WTC11 (cell line): ENCODE measurements at regions not wholly inside any gene's neighbourhood (a gene's known extent, or its start where the extent isn't known, plus 50 kb on each side); places are given as distances from the start of the nearest gene placed in this dataset.

ENCODE experiments used
- ATAC-seq: fragments of 200-7000 bp; cut with Tn5 transposase; 2 replicates; pipeline ENCODE4 v1.10.0; 2021; ENCODE audit warnings: mild to moderate bottlenecking, moderate library complexity
- CTCF ChIA-PET: fragments of 300-600 bp; sonication (Branson Sonifier 250); formaldehyde crosslinking; loops from one replicate; lab custom pipeline; 2021; ENCODE audit warnings: antibody characterized with exemption; lab: Charles Lee
- POLR2A ChIA-PET: fragments of 350-600 bp; sonication (Branson Sonifier 250); formaldehyde crosslinking; loops from one replicate; lab custom pipeline; 2021; ENCODE audit warnings: antibody characterized with exemption; lab: Charles Lee
- DNase-seq: peaks from one replicate; pipeline ENCODE4 v3.0.0; 2021; ENCODE audit warnings: low spot score
- H3K27ac Mint-ChIP-seq: 2 replicates; pipeline ENCODE4 v1.8.0; 2021; ENCODE audit warnings: mixed read lengths
- H3K27me3 Mint-ChIP-seq: 2 replicates; pipeline ENCODE4 v1.8.0; 2021; ENCODE audit warnings: low read depth, mild to moderate bottlenecking, moderate library complexity, mixed read lengths
- H3K36me3 Mint-ChIP-seq: 2 replicates; pipeline ENCODE4 v1.8.0; 2021; ENCODE audit warnings: mixed read lengths
- H3K4me1 Mint-ChIP-seq: 2 replicates; pipeline ENCODE4 v1.8.0; 2022; ENCODE audit warnings: mixed read lengths
- H3K4me3 Mint-ChIP-seq: 2 replicates; pipeline ENCODE4 v1.8.0; 2021; ENCODE audit warnings: mild to moderate bottlenecking, moderate library complexity, mixed read lengths
- H3K9me3 Mint-ChIP-seq: 2 replicates; pipeline ENCODE4 v1.8.0; 2021; ENCODE audit warnings: mixed read lengths
- CREM ChIP-seq: sonication (generic); formaldehyde crosslinking; IDR thresholded peaks from 2 replicates; pipeline ENCODE4 v1.8.1; 2022; ENCODE audit warnings: mild to moderate bottlenecking, missing genetic modification reagents, moderate library complexity
- GRHL2 ChIP-seq: fragments of 250-450 bp; sonication (Bioruptor Pico); IDR thresholded peaks from 2 replicates; pipeline ENCODE4 v1.8.0; 2022; ENCODE audit warnings: mild to moderate bottlenecking, moderate library complexity; ENCODE audit not compliant: insufficient replicate concordance, severe bottlenecking
- HMGA2 ChIP-seq: fragments of 250-450 bp; sonication (Bioruptor Pico); IDR thresholded peaks from 2 replicates; pipeline ENCODE4 v1.4.0; 2021; ENCODE audit warnings: mild to moderate bottlenecking, moderate library complexity
- KAT7 ChIP-seq: sonication (generic); formaldehyde crosslinking; IDR thresholded peaks from 2 replicates; pipeline ENCODE4 v1.8.1; 2023; ENCODE audit warnings: missing genetic modification reagents, mild to moderate bottlenecking, borderline replicate concordance
- MXD4 ChIP-seq: fragments of 250-450 bp; sonication (Bioruptor Pico); IDR thresholded peaks from 2 replicates; pipeline ENCODE4 v1.8.0; 2021; ENCODE audit warnings: mild to moderate bottlenecking, moderate library complexity, borderline replicate concordance
- MYBL2 ChIP-seq: sonication (generic); formaldehyde crosslinking; IDR thresholded peaks from 2 replicates; pipeline ENCODE4 v1.8.1; 2023; ENCODE audit warnings: mild to moderate bottlenecking, moderate library complexity, missing genetic modification reagents
- PRRX2 ChIP-seq: fragments of 250-450 bp; sonication (Bioruptor Pico); IDR thresholded peaks from 2 replicates; pipeline ENCODE4 v1.8.0; 2021; ENCODE audit warnings: mild to moderate bottlenecking
- SOX15 ChIP-seq: fragments of 250-450 bp; sonication (Bioruptor Pico); IDR thresholded peaks from 2 replicates; pipeline ENCODE4 v1.9.0; 2021; ENCODE audit warnings: mild to moderate bottlenecking
- TEAD1 ChIP-seq: sonication (generic); formaldehyde crosslinking; IDR thresholded peaks from 2 replicates; pipeline ENCODE4 v1.8.0; 2022; ENCODE audit warnings: mild to moderate bottlenecking, missing genetic modification reagents
- TEAD4 ChIP-seq: sonication (generic); formaldehyde crosslinking; IDR thresholded peaks from 2 replicates; pipeline ENCODE4 v1.8.0; 2022; ENCODE audit warnings: mild to moderate bottlenecking, missing genetic modification reagents
- ZNF138 ChIP-seq: sonication (generic); formaldehyde crosslinking; conservative IDR thresholded peaks from 2 replicates; pipeline ENCODE4 v1.8.1; 2022; ENCODE audit warnings: mild to moderate bottlenecking, moderate library complexity, missing genetic modification reagents
- ZNF219 ChIP-seq: sonication (generic); formaldehyde crosslinking; IDR thresholded peaks from 2 replicates; pipeline ENCODE4 v1.8.0; 2023; ENCODE audit warnings: missing genetic modification reagents, mild to moderate bottlenecking, borderline replicate concordance
- ZNF232 ChIP-seq: sonication (generic); formaldehyde crosslinking; IDR thresholded peaks from 2 replicates; pipeline ENCODE4 v1.8.0; 2022; ENCODE audit warnings: mild to moderate bottlenecking, missing genetic modification reagents
- ZNF416 ChIP-seq: fragments of 250-450 bp; sonication (Bioruptor Pico); IDR thresholded peaks from 2 replicates; pipeline ENCODE4 v1.9.0; 2021; ENCODE audit warnings: mild to moderate bottlenecking, inconsistent platforms
- ZNF423 ChIP-seq: fragments of 250-450 bp; sonication (Bioruptor Pico); IDR thresholded peaks from 2 replicates; pipeline ENCODE4 v2.1.2; 2022; ENCODE audit warnings: mild to moderate bottlenecking, moderate library complexity
- ZNF671 ChIP-seq: fragments of 250-450 bp; sonication (Bioruptor Pico); IDR thresholded peaks from 2 replicates; pipeline ENCODE4 v1.8.0; 2021; ENCODE audit warnings: mild to moderate bottlenecking
- TF ChIP-seq, protein P1 (sequence below): fragments of 250-450 bp; sonication (Bioruptor Pico); IDR thresholded peaks from 2 replicates; pipeline ENCODE4 v2.1.2; 2022; ENCODE audit warnings: mild to moderate bottlenecking, moderate library complexity
- TF ChIP-seq, protein P2 (sequence below): fragments of 250-450 bp; sonication (Bioruptor Pico); IDR thresholded peaks from 2 replicates; pipeline ENCODE4 v1.9.0; 2021; ENCODE audit warnings: moderate library complexity, mild to moderate bottlenecking, inconsistent platforms, borderline replicate concordance
- TF ChIP-seq, protein P3 (sequence below): sonication (generic); formaldehyde crosslinking; IDR thresholded peaks from 2 replicates; pipeline ENCODE4 v1.8.1; 2022; ENCODE audit warnings: low read depth, mild to moderate bottlenecking, moderate library complexity, missing genetic modification reagents, borderline replicate concordance
- TF ChIP-seq, protein P4 (sequence below): sonication (generic); formaldehyde crosslinking; IDR thresholded peaks from 2 replicates; pipeline ENCODE4 v1.8.0; 2022; ENCODE audit warnings: mild to moderate bottlenecking, missing genetic modification reagents
- TF ChIP-seq, protein P5 (sequence below): sonication (generic); formaldehyde crosslinking; IDR thresholded peaks from 2 replicates; pipeline ENCODE4 v1.8.1; 2023; ENCODE audit warnings: mild to moderate bottlenecking, missing genetic modification reagents, borderline replicate concordance
- TF ChIP-seq, protein P6 (sequence below): sonication (generic); formaldehyde crosslinking; IDR thresholded peaks from 2 replicates; pipeline ENCODE4 v1.8.1; 2022; ENCODE audit warnings: missing genetic modification reagents, borderline replicate concordance
- TF ChIP-seq, protein P7 (sequence below): sonication (generic); formaldehyde crosslinking; conservative IDR thresholded peaks from 2 replicates; pipeline ENCODE4 v1.8.1; 2022; ENCODE audit warnings: mild to moderate bottlenecking, missing genetic modification reagents
- TF ChIP-seq, protein P8 (sequence below): sonication (generic); formaldehyde crosslinking; IDR thresholded peaks from 2 replicates; pipeline ENCODE4 v1.8.1; 2023; ENCODE audit warnings: mild to moderate bottlenecking, missing genetic modification reagents, moderate library complexity

DNA sequence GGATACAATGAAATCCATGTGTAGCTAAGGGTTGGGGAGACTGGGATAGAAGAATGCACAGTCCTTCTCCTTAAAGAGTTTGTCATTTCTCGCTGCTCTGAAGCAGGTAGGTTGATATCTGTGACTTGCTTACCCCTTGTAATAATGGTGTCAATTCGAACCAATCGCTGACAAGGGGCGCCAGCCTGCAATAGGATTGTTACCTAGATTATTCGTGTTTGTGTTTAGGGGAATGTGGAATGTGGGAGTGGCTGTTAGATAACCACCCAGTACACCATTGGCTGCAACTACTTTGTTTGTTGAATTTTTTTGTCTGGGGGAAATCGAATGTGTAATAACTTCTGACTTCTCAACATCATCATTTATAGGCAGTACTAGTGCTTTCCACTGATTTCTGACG lies 141.6 kb downstream of the LARP7 start:
- Mint-ChIP-seq H3K9me3 (peaks cover 15% of the 10 kb centered on the region), H3K4me3 (no peak overlapping the region), H3K36me3 (peaks cover 13% of the 10 kb centered on the region), H3K27me3 (no peaks in the 10 kb centered on the region), H3K27ac (peak overlapping the region; percentile 33), H3K4me1 (peaks cover 21% of the 10 kb centered on the region)
- ChIA-PET POLR2A (no interaction called here), CTCF (interaction anchor here (1.1 to 1.7 kb wide), 2 partner anchors 8 to 13 kb away, joined by 3 to 4 read pairs; no protein-coding TSS in a partner anchor)
- ATAC-seq, result peak; percentile 29; the same call in 1 of the 2 replicates
- DNase-seq, result no peak
- TF ChIP-seq, protein P1, sequence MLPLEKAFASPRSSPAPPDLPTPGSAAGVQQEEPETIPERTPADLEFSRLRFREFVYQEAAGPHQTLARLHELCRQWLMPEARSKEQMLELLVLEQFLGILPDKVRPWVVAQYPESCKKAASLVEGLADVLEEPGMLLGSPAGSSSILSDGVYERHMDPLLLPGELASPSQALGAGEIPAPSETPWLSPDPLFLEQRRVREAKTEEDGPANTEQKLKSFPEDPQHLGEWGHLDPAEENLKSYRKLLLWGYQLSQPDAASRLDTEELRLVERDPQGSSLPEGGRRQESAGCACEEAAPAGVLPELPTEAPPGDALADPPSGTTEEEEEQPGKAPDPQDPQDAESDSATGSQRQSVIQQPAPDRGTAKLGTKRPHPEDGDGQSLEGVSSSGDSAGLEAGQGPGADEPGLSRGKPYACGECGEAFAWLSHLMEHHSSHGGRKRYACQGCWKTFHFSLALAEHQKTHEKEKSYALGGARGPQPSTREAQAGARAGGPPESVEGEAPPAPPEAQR (CRISPR knock-in tag), result no peak
- no peak for TF ChIP-seq ZNF219 (CRISPR knock-in tag)
- TF ChIP-seq, protein P2, sequence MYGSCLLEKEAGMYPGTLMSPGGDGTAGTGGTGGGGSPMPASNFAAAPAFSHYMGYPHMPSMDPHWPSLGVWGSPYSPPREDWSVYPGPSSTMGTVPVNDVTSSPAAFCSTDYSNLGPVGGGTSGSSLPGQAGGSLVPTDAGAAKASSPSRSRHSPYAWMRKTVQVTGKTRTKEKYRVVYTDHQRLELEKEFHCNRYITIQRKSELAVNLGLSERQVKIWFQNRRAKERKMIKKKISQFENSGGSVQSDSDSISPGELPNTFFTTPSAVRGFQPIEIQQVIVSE (CRISPR knock-in tag), result no peak
- TF ChIP-seq ZNF671, result no peak
- TF ChIP-seq, protein P3, sequence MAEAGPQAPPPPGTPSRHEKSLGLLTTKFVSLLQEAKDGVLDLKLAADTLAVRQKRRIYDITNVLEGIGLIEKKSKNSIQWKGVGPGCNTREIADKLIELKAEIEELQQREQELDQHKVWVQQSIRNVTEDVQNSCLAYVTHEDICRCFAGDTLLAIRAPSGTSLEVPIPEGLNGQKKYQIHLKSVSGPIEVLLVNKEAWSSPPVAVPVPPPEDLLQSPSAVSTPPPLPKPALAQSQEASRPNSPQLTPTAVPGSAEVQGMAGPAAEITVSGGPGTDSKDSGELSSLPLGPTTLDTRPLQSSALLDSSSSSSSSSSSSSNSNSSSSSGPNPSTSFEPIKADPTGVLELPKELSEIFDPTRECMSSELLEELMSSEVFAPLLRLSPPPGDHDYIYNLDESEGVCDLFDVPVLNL, result no peak
- TF ChIP-seq KAT7 (CRISPR knock-in tag), result no peak
- no peak for TF ChIP-seq ZNF138
- TF ChIP-seq SOX15 (CRISPR knock-in tag), result no peak
- no peak for TF ChIP-seq CREM (CRISPR knock-in tag)
- TF ChIP-seq ZNF232, result no peak
- TF ChIP-seq, protein P4, sequence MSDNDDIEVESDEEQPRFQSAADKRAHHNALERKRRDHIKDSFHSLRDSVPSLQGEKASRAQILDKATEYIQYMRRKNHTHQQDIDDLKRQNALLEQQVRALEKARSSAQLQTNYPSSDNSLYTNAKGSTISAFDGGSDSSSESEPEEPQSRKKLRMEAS, result no peak

DNA sequence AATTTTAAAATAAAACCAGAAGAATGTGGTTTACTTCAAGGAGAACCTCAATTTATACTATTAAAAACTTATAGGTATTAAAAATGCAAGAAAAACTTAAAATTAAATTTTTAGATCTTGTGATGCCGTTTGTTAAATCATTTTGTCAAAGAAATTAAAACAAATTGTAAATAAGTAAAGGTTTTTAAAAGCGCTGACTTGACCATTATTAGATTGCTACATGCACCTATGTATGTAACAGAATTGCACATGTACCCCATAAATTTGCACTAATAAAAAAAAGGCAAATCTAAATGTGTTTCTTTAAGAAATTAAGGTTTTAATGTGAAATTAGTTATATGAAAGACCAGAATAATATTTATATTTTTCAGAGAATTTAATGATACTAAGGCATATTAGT lies 156.1 kb downstream of the LARP7 start:
- Mint-ChIP-seq H3K27ac (no peak overlapping the region), H3K9me3 (peaks cover 7% of the 10 kb centered on the region), H3K27me3 (no peaks in the 10 kb centered on the region), H3K4me1 (no peaks in the 10 kb centered on the region; the same call in 1 of the 2 replicates), H3K36me3 (peaks cover 6% of the 10 kb centered on the region)
- ChIA-PET CTCF (no interaction called here), POLR2A (no interaction called here)
- TF ChIP-seq MYBL2 (CRISPR knock-in tag), result no peak
- no peak for TF ChIP-seq CREM (CRISPR knock-in tag)
- no peak for TF ChIP-seq SOX15 (CRISPR knock-in tag)
- TF ChIP-seq ZNF138, result no peak
- TF ChIP-seq GRHL2 (CRISPR knock-in tag), result no peak
- no peak for TF ChIP-seq TEAD1 (CRISPR knock-in tag)
- TF ChIP-seq MXD4 (CRISPR knock-in tag), result no peak
- TF ChIP-seq, protein P5, sequence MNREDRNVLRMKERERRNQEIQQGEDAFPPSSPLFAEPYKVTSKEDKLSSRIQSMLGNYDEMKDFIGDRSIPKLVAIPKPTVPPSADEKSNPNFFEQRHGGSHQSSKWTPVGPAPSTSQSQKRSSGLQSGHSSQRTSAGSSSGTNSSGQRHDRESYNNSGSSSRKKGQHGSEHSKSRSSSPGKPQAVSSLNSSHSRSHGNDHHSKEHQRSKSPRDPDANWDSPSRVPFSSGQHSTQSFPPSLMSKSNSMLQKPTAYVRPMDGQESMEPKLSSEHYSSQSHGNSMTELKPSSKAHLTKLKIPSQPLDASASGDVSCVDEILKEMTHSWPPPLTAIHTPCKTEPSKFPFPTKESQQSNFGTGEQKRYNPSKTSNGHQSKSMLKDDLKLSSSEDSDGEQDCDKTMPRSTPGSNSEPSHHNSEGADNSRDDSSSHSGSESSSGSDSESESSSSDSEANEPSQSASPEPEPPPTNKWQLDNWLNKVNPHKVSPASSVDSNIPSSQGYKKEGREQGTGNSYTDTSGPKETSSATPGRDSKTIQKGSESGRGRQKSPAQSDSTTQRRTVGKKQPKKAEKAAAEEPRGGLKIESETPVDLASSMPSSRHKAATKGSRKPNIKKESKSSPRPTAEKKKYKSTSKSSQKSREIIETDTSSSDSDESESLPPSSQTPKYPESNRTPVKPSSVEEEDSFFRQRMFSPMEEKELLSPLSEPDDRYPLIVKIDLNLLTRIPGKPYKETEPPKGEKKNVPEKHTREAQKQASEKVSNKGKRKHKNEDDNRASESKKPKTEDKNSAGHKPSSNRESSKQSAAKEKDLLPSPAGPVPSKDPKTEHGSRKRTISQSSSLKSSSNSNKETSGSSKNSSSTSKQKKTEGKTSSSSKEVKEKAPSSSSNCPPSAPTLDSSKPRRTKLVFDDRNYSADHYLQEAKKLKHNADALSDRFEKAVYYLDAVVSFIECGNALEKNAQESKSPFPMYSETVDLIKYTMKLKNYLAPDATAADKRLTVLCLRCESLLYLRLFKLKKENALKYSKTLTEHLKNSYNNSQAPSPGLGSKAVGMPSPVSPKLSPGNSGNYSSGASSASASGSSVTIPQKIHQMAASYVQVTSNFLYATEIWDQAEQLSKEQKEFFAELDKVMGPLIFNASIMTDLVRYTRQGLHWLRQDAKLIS (CRISPR knock-in tag), result no peak
- TF ChIP-seq ZNF423 (CRISPR knock-in tag), result no peak
- no peak for TF ChIP-seq ZNF416
- TF ChIP-seq PRRX2, result no peak
- TF ChIP-seq, protein P6, sequence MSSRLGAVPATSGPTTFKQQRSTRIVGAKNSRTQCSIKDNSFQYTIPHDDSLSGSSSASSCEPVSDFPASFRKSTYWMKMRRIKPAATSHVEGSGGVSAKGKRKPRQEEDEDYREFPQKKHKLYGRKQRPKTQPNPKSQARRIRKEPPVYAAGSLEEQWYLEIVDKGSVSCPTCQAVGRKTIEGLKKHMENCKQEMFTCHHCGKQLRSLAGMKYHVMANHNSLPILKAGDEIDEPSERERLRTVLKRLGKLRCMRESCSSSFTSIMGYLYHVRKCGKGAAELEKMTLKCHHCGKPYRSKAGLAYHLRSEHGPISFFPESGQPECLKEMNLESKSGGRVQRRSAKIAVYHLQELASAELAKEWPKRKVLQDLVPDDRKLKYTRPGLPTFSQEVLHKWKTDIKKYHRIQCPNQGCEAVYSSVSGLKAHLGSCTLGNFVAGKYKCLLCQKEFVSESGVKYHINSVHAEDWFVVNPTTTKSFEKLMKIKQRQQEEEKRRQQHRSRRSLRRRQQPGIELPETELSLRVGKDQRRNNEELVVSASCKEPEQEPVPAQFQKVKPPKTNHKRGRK (CRISPR knock-in tag), result no peak
- TF ChIP-seq, protein P7, sequence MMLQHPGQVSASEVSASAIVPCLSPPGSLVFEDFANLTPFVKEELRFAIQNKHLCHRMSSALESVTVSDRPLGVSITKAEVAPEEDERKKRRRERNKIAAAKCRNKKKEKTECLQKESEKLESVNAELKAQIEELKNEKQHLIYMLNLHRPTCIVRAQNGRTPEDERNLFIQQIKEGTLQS (CRISPR knock-in tag), result no peak
- TF ChIP-seq, protein P8, sequence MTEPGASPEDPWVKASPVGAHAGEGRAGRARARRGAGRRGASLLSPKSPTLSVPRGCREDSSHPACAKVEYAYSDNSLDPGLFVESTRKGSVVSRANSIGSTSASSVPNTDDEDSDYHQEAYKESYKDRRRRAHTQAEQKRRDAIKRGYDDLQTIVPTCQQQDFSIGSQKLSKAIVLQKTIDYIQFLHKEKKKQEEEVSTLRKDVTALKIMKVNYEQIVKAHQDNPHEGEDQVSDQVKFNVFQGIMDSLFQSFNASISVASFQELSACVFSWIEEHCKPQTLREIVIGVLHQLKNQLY (CRISPR knock-in tag), result no peak
- TF ChIP-seq TEAD4 (CRISPR knock-in tag), result no peak
- TF ChIP-seq HMGA2 (CRISPR knock-in tag), result no peak
- TF ChIP-seq, all 79 proteins: peak for 0
- no peak overlapping the region for H3K4me3 Mint-ChIP-seq
- DNase-seq, result no peak
- ATAC-seq, result no peak
